Liver (tissue), 8 donors: ENCODE measurements at regions not wholly inside any gene's neighbourhood (a gene's known extent, or its start where the extent isn't known, plus 50 kb on each side); places are given as distances from the start of the nearest gene placed in this dataset.

Experiments
- DNase-seq: peaks from one replicate; pipeline ENCODE4 v3.0.0-alpha.2; 2017; ENCODE audit warnings: low spot score
- H3K27ac ChIP-seq, 2 donors: one replicate each; pipeline ENCODE4 v1.7.0; 2013; ENCODE audit warnings: inconsistent platforms in 2 of 2, low read length in 2 of 2, control low read depth in 1 of 2, low read depth in 1 of 2, mild to moderate bottlenecking in 1 of 2
- H3K27me3 ChIP-seq, 4 donors: one replicate each; pipeline versions ENCODE4 v1.6.1 to v1.7.0; 2013; ENCODE audit warnings: low read length in 3 of 4, inconsistent platforms in 1 of 4, mild to moderate bottlenecking in 1 of 4, moderate library complexity in 1 of 4; ENCODE audit not compliant: control insufficient read depth in 4 of 4, insufficient read depth in 4 of 4
- H3K36me3 ChIP-seq, 4 donors: one replicate each; pipeline versions ENCODE4 v1.6.1 to v1.7.0; 2013; ENCODE audit warnings: low read length in 3 of 4, mild to moderate bottlenecking in 3 of 4, low read depth in 1 of 4, moderate library complexity in 1 of 4; ENCODE audit not compliant: control insufficient read depth in 4 of 4, insufficient read depth in 3 of 4
- H3K4me1 ChIP-seq, 4 donors: one replicate each; pipeline versions ENCODE4 v1.6.1 to v1.7.0; 2013; ENCODE audit warnings: low read length in 3 of 4, mild to moderate bottlenecking in 3 of 4, moderate library complexity in 1 of 4; ENCODE audit not compliant: control insufficient read depth in 4 of 4, insufficient read depth in 4 of 4
- H3K4me3 ChIP-seq, 3 donors: one replicate each; pipeline versions ENCODE4 v1.6.1 to v1.7.0; 2013; ENCODE audit warnings: low read length in 3 of 3, control low read depth in 1 of 3, low read depth in 1 of 3, mild to moderate bottlenecking in 1 of 3
- H3K9ac ChIP-seq, 2 donors: one replicate each; pipeline ENCODE4 v1.7.0; 2013; ENCODE audit warnings: low read length in 2 of 2, mild to moderate bottlenecking in 2 of 2, moderate library complexity in 2 of 2, control low read depth in 1 of 2, low read depth in 1 of 2
- H3K9me3 ChIP-seq, 4 donors: one replicate each; pipeline versions ENCODE4 v1.6.1 to v1.7.0; 2013; ENCODE audit warnings: low read length in 3 of 4; ENCODE audit not compliant: control insufficient read depth in 4 of 4
- ATF3 ChIP-seq: IDR thresholded peaks from 2 replicates; pipeline ENCODE4 v1.6.1; 2016; ENCODE audit warnings: antibody characterized with exemption
- CTCF ChIP-seq: fragments of 150-350 bp; IDR thresholded peaks from 2 replicates; pipeline ENCODE4 v1.5.1; 2017; ENCODE audit warnings: improper control_type of control experiment, low read depth, low read length; ENCODE audit not compliant: missing input control
- EGR1 ChIP-seq, 2 donors: IDR thresholded peaks; 2 replicates each; pipeline ENCODE4 v1.6.1; 2016 to 2018; ENCODE audit warnings: antibody characterized with exemption in 2 of 2, low read depth in 2 of 2
- FOXA1 ChIP-seq: IDR thresholded peaks from 2 replicates; pipeline ENCODE4 v1.6.1; 2016; ENCODE audit warnings: antibody characterized with exemption
- FOXA2 ChIP-seq: IDR thresholded peaks from 2 replicates; pipeline ENCODE4 v1.6.1; 2016; ENCODE audit warnings: antibody characterized with exemption
- GABPA ChIP-seq, 2 donors: IDR thresholded peaks in 1 of 2; conservative IDR thresholded peaks in 1 of 2; 2 replicates each; pipeline ENCODE4 v1.6.1; 2016; ENCODE audit warnings: antibody characterized with exemption in 2 of 2, mild to moderate bottlenecking in 1 of 2, moderate library complexity in 1 of 2
- HNF4A ChIP-seq, 2 donors: conservative IDR thresholded peaks; 2 replicates each; pipeline ENCODE4 v1.6.1; 2016; ENCODE audit warnings: antibody characterized with exemption in 2 of 2, mild to moderate bottlenecking in 2 of 2
- HNF4G ChIP-seq: IDR thresholded peaks from 2 replicates; pipeline ENCODE4 v1.6.1; 2016; ENCODE audit warnings: antibody characterized with exemption
- NR2F2 ChIP-seq: IDR thresholded peaks from 2 replicates; pipeline ENCODE4 v1.6.1; 2016; ENCODE audit warnings: antibody characterized with exemption
- RAD21 ChIP-seq, 2 donors: IDR thresholded peaks; 2 replicates each; pipeline ENCODE4 v1.6.1; 2016; ENCODE audit warnings: antibody characterized with exemption in 2 of 2, mild to moderate bottlenecking in 2 of 2
- SP1 ChIP-seq: IDR thresholded peaks from 2 replicates; pipeline ENCODE4 v1.6.1; 2018; ENCODE audit warnings: antibody characterized with exemption, mild to moderate bottlenecking
- TAF1 ChIP-seq: conservative IDR thresholded peaks from 2 replicates; pipeline ENCODE4 v1.6.1; 2016; ENCODE audit warnings: antibody characterized with exemption, mild to moderate bottlenecking
- YY1 ChIP-seq: IDR thresholded peaks from 2 replicates; pipeline ENCODE4 v1.6.1; 2016; ENCODE audit warnings: antibody characterized with exemption, mild to moderate bottlenecking
- WGBS: extraction: QIAGEN DNeasy Blood & Tissue Kit; methylation state at CpG from one replicate; pipeline ENCODE4 v1.1.7; 2013; 5-methylcytosine and 5-hydroxymethylcytosine counted together
- TF ChIP-seq, protein P1 (sequence below): IDR thresholded peaks from 2 replicates; pipeline ENCODE4 v1.6.1; 2016; ENCODE audit warnings: antibody characterized with exemption
- donor health status: healthy.
- donor health status: healthy.
- donor health status: healthy.
- donor health status: healthy.
- donor health status: healthy.

DNA sequence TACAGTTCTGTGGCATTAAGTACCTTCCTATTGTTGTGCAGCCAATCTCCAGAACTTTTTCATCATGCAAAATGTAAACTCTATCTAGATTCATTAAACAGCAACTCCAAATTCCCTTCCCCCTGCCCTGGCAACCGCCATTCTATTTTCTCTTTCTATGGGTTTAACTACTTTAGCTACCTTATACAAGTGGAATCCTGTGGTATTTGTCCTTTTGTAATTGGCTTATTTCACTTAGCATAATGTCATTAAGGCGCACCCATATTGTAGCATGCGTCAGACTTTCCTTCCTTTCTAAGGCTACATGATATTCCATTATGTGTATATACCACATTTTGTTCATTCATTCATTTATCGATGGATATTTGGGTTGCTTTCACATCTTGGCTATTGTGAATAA lies 142.4 kb downstream of the CAAP1 start:
- WGBS, result 95% methylated on average over 4 of the region's 4 CpGs
- DNase-seq, result no peak
- no peak overlapping the region for H3K27ac ChIP-seq
- peaks cover 3 to 12% (median 10%) of the 10 kb centered on the region in 4 donors for H3K4me1 ChIP-seq
- H3K9me3 ChIP-seq, result no peaks in the 10 kb centered on the region
- H3K9ac ChIP-seq, result no peak overlapping the region
- no peak overlapping the region for H3K4me3 ChIP-seq
- no peaks in the 10 kb centered on the region for H3K36me3 ChIP-seq
- TF ChIP-seq EGR1 (IDR thresholded peaks at IDR 0.05; ENCODE audit: low read depth in 2 of 2) (no peak), CTCF (no peak), FOXA1 (no peak), NR2F2 (no peak), RAD21 (IDR thresholded peaks at IDR 0.05) (no peak)
- TF ChIP-seq, protein P1, sequence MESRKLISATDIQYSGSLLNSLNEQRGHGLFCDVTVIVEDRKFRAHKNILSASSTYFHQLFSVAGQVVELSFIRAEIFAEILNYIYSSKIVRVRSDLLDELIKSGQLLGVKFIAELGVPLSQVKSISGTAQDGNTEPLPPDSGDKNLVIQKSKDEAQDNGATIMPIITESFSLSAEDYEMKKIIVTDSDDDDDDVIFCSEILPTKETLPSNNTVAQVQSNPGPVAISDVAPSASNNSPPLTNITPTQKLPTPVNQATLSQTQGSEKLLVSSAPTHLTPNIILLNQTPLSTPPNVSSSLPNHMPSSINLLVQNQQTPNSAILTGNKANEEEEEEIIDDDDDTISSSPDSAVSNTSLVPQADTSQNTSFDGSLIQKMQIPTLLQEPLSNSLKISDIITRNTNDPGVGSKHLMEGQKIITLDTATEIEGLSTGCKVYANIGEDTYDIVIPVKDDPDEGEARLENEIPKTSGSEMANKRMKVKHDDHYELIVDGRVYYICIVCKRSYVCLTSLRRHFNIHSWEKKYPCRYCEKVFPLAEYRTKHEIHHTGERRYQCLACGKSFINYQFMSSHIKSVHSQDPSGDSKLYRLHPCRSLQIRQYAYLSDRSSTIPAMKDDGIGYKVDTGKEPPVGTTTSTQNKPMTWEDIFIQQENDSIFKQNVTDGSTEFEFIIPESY, result no peak
- H3K27me3 ChIP-seq, result no peaks in the 10 kb centered on the region

GRCh38 chr9:26748449-26749058 lies 144.0 kb downstream of the CAAP1 start:
- Histone ChIP-seq H3K36me3 (no peaks in the 10 kb centered on the region), H3K4me1 (peaks cover 0 to 3% (median 0%) of the 10 kb centered on the region in 4 donors), H3K27me3 (no peaks in the 10 kb centered on the region), H3K4me3 (no peak overlapping the region), H3K9me3 (no peaks in the 10 kb centered on the region), H3K9ac (no peak overlapping the region), H3K27ac (no peak overlapping the region)
- DNase-seq, result no peak
- 73% methylated on average over 4 of the region's 4 CpGs for WGBS
- TF ChIP-seq FOXA1 (no peak), ATF3 (no peak), FOXA2 (no peak), HNF4A (conservative IDR thresholded peaks at IDR 0.05) (no peak)

DNA sequence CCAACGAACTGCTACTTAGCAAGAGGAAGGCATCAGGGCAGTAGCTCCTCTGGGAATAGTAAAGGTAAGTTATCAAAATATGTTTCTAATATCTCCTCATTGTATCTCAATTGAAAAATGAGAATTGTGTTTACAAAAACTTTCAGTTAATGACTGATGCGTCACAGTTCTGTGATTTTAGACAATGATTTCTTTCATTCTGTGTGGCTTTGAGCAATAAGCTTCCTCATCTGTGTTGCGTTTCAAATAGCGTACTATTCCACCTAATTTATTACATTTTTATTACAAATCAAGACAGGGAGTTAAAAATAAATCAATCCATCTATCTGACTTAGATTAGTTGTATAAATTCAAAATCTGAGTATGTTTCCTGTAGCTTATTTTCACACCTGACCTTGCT lies 145.0 kb downstream of the CAAP1 start:
- Histone ChIP-seq H3K4me3 (no peak overlapping the region), H3K9ac (no peak overlapping the region), H3K36me3 (no peaks in the 10 kb centered on the region), H3K27ac (no peak overlapping the region), H3K4me1 (peaks cover 0 to 3% (median 0%) of the 10 kb centered on the region in 4 donors), H3K27me3 (no peaks in the 10 kb centered on the region), H3K9me3 (no peaks in the 10 kb centered on the region)
- DNase-seq, result no peak
- 66% methylated on average over 4 of the region's 4 CpGs for WGBS
- TF ChIP-seq SP1, result no peak
- no peak for TF ChIP-seq CTCF
- no peak for TF ChIP-seq HNF4G
- TF ChIP-seq HNF4A (conservative IDR thresholded peaks at IDR 0.05), result no peak
- no peak for TF ChIP-seq NR2F2
- no peak for TF ChIP-seq TAF1
- no peak for TF ChIP-seq YY1
- no peak for TF ChIP-seq GABPA (IDR thresholded peaks at IDR 0.05 in 1 of 2, conservative IDR thresholded peaks at IDR 0.05 in 1 of 2)
- TF ChIP-seq FOXA1, result no peak
